HG02588 (cell line): ENCODE measurements at regions not wholly inside any gene's neighbourhood (a gene's known extent, or its start where the extent isn't known, plus 50 kb on each side); places are given as distances from the start of the nearest gene placed in this dataset.
"Not testable (repeated sequence)": the region's sequence is repeated elsewhere in the genome, so short reads cannot be mapped to it uniquely, and the experiment has no call there.

ENCODE experiments used
- ATAC-seq: cut with Tn5 transposase; IDR thresholded peaks from one replicate; pipeline ENCODE4 v1.9.1; 2021; ENCODE audit warnings: mild to moderate bottlenecking, moderate library complexity; ENCODE audit not compliant: unreplicated experiment

GRCh38 chr1:229139331-229140118 is 131.4 kb upstream of the RAB4A start:
- no peak for ATAC-seq

DNA sequence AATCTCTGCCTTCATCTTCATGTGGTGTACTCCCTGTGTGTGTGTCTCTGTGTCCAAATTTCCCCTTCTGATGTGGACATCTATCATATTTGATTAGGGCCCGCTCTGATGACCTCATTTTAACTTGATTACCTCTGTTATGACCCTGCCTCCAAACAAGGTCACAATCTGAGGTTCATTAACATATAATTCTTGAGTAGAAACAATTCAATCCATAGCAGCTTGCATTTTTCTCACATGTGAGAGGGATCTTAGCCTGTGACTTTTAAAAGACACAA is 130.9 kb upstream of the RAB4A start:
- ATAC-seq = no peak

DNA sequence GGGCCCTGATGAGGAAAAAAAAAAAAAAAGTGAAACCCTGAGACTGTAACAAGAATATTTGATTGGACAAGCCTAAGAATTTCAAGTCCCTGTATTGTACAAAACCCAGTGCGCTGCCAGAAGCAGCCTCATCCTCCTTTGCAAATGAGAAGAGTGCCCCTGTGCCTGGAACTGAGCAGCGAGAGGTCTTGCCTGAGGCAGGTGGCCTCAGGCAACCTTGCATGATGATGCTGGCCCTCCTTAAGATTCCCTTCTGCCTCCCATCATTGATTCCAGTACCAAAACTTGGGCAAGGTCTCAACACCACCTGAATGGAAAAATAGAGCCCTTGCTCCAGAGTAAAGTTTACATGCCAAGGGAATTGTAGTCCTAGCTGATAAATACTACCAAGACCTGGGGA is 129.6 kb upstream of the RAB4A start:
- ATAC-seq = no peak

DNA sequence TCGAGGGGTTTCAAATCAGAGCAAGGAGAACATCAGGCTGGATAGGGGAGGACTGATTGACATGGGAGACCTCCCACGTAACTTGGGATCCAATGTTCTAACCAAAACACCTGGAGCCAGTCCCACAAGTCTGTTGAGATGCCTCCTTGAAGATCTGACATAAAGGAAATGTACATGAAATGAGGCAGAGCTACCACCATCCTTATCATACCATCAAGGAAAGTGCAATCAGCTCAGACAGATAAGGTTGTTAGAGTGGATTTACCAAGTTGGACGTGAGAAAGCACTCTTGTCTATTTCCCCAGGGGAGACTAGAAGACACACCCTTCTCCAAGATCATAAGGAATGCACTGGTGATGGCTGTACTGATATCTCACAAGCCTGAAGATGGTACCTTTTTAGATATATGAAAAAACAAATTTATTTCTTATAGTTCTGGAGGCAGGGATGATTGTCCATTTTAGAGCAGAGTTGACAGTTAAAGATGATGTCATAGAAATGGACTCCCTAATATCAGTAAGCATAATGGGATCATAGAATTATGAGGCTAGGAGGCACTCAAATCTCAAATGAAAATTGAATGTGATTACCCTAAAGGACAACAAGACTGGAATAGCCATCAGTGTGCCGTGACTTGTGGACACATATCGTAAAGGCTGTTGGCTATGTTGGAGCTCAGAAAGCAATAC is 129.1 kb upstream of the RAB4A start:
- ATAC-seq = no peak

GRCh38 chr1:229142471-229142870 is 128.4 kb upstream of the RAB4A start:
- ATAC-seq = no peak

GRCh38 chr1:229146647-229147046 is 124.3 kb upstream of the RAB4A start:
- ATAC-seq = no peak

GRCh38 chr1:229147072-229147471 is 123.8 kb upstream of the RAB4A start:
- ATAC-seq = no peak

DNA sequence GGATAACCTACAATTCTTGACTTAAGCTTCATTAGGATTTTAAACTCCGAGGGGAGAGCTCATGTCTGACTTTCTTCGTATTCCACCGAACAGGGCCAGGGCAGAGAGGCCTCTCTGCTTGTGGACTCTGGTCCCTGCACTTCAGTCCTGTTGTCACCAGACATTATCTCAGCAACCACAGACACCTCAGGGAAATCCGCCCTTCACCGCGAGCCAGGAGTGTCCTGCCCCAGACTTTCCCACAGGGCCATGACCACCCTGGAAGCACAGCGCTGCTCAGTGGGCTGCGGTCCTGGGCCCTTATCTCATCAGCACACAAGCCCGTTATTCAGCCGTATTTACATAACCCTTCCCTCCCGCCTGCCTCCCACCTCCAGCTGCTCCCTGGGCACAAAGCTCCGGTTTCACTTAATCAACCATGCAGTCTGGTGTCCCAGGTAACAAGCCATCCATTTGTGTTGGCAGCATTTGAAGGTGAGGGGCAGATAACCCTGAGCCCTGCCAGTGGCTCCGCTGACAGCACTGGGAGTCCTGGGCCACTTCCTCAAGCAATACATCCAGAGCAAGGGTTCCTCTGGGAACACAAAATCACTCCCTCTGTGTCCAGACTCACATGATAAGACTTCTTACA is 122.8 kb upstream of the RAB4A start:
- ATAC-seq = no peak

DNA sequence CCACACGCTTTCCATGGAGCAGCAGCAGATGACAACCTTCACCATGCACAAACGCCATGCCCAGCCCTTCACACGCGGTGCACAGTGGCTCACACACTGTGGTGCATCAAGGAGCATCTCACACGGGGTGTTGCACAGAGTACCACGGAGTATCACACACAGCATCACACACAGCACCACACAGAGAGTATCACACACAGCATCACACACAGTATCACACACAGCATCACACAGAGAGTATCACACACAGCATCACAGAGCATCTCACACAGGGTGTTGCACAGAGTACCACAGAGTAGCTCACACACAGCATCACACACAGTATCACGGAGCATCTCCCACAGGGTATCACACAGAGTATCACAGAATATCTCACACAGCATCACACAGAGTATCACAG is 122.2 kb upstream of the RAB4A start:
- no peak for ATAC-seq

DNA sequence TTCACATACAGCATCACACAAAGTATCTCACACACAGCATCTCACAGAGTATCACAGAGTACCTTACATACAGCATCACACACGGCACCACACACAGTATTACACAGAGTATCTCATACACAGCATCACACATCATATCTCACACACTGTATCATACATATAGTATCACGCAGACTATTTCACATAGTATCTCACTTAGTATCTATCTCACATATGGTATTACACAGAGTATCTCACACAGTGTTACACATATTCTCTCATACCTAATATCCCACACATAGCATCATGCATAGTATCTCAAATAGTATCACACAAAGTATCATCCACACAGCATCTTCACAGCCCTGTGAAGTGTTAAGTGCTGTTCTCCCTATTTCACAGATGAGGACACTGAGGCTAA is 121.5 kb upstream of the RAB4A start:
- ATAC-seq = no peak

DNA sequence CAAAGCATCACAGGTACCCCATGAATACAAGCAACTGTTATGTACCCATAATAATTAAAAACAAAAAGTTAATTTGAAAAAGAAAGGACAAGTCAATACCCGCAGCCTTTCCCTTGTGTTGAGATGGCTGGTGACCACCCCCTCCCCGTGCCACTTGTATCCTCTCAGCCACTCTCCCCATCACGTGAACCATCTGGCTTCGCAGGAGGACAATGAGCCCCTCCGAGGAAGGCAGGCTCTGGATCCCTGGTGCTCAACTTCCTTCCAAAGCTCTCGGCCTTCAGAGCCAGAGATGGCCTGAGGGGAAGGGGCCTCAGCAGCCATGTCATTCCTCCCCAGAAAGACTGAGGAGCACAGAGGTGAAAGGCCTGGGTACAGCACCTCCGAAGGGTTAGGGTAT is 120.4 kb upstream of the RAB4A start:
- ATAC-seq = no peak

DNA sequence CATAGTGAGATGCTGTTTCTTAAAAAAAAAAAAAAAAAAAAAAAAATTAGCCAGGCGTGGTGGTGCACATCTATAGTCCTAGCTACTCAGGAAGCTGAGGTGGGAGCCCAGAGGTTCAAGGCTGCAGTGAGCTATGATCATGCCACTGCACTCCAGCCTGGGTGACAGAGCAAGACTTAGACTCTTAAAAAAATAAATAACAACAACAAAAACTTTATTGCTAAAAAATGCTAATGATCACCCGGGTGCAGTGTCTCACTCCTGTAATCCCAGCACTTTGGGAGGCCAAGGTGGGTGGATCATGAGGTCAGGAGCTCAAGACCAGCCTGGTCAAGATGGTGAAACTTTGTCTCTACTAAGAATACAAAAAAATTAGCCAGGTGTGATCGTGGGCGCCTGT is 119.5 kb upstream of the RAB4A start:
- ATAC-seq = not testable (repeated sequence)

DNA sequence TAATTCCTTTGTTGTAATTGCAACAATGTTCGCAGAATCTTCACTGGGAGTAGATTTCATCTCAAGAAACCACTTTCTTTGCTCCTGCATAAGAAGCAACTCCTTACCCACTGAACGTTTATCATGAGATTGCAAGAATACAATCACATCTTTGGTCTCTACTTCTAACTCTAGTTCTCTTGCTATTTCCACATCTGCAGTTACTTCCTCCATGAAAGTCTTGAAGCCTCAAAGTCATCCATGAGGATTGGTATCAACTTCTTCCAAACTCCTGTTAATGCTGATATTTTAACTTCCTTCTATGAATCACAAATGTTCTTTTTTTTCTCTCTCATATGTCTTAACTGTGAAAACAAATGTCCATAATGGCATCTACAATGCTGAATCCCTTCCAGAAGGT is 118.6 kb upstream of the RAB4A start:
- no peak for ATAC-seq

DNA sequence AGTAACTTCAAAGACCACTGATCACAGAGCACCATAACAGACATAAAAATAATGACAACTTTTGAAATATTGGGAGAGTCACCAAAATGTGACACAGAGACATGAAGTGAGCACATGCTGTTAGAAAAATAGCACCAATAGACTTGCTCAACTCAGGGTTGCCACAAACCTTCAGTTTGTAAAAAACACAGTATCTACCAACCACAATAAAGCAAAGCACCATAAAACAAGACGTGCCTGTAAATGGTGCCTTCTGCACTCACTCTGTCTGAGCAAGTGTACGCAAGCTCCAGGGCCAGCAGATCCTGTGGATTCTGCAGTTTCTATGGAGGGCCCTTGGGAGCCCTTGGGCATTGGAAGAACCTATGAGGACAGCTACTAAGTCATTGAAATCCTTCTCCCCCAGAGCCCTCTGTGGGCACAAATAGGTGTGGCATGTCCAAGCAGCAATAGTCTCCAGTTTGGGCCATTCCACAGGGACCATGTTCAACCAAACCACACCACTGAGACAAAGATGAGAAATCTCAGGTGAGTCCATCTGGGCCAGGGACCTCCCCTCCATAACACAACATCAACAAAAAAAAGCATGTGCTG is 116.9 kb upstream of the RAB4A start:
- ATAC-seq = no peak

DNA sequence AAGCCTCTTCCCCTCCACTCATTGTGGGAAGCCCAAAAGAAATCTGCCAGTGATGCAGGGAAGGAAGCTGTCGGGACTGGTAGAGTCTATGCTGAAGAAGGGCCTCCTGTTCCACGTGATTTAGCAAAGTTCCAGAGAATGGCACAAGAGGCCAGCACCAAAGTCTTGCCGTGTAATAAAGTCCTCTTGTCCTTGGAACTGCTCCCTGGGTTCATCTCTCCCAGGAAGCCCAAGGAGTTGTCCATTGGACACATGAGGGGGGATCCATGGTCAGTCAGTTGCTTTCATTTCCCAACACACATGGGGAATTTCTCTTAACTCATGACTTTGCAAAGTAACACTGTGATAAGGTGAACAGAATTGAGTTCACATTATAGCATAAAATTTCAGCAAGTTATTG is 116.1 kb upstream of the RAB4A start:
- no peak for ATAC-seq

- ATAC-seq = no peak
Measured at GRCh38 chr1:229155472-229155871, 115.4 kb upstream of the RAB4A start.

DNA sequence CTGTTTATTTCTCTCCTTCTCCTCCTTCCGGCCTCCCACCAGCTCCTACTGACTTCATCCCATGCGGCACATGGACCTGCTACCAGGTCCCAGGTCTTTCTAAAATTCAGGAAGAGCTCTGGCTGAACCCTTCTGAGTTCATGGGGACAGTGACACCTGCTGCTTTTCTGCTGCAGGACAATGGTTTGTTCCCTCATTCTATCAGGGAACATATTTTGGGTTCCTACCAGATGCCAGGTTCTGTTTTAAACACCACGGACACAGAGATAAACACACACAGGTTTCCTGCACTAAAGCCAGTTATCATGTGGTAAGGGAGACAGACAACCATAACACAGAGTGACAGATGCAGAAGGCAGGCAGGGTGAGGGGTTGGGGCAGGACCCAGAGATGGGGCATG is 114.0 kb upstream of the RAB4A start:
- ATAC-seq = no peak

DNA sequence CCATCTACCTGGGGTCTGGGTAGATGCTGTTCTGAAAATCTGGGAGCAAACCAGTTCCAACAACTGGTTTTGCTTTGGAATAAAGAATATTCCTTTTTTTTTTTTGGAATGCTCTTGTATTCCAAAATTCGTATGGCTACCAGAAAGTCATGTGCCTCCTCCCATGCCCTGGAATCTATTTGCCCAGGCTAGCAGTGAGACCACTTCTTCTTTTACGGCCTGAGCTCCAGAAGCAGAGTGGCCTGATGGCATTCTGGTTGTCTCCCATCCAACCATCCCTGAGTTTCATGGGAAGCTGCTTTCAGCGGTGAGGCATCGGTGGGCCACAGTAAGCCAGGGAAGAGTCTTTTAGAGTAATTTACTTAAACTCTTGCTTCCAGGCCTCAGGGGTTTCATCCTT is 113.4 kb upstream of the RAB4A start:
- no peak for ATAC-seq

DNA sequence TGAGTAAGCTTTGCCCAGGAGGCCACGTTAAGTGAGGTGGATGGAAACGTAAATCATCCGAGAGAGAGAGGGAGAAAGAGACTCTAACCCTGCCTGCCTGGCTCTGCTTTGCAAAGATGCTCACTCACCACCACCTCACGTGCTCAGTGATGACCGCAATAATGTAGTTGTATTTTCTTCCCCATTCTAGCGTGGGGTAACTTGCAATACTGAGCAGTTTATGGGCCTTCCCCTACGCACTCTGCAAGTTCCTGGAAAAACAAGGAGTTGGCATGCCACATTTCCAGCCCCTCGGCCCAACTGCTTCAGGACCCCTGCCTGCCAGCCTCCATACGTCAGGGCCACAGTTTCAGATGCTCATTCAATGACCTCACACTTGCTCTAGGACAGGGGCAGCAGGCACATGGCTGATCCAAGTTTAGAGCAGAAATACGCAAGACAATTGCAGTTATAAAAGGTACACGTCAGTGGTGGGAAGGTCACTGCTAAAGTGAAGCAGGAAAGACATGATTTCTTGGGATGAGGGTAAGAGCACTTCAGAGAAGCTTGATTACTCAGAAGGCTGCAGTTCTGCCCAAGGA is 112.5 kb upstream of the RAB4A start:
- no peak for ATAC-seq

GRCh38 chr1:229158927-229159326 is 112.0 kb upstream of the RAB4A start:
- ATAC-seq = no peak

DNA sequence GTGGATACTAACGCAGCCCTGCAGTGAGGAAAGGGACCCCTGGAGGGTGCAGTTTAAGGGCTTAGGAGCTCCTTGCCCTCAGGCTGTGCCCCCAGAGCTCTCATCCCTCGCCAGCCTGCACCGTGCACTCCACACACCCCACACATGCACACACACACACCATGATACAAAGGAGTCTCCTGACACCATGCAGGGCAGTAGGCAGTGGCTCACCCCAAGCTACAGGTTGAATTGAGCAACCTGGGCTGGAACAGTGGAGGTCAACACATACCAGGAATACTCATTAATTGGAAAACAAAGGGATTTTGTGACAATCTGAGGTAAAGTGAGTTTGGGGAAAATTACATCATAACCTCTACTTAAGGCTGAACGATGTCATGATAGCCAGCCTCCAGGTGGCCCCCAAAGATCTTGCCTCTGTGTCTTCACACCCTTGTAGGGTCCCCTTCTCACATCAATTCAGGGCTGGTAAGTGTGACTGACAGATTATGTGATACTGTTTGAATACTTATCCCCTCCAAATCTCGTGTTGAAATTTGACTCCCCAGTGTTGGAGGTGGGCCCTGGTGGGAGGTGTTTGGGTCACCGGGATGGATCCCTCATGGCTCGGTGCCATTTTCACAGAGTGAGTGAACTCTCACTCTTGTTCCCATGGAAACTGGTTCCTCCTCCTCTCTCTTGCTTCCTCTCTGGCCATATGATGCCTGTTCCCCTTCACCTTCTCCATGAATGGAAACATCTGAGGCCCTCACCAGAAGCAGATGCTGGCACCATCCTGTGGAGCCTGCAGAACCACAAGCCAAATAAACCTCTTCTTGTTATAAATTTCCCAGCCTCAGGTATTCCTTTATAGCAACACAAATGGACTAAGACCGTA is 111.0 kb upstream of the RAB4A start:
- ATAC-seq = no peak
